T1000 (cell line): ENCODE measurements at regions not wholly inside any gene's neighbourhood (a gene's known extent, or its start where the extent isn't known, plus 50 kb on each side); places are given as distances from the start of the nearest gene placed in this dataset.
A peak's percentile ranks its signal among the peaks of the same experiment; 100 is the strongest.
"Not testable (repeated sequence)": the region's sequence is repeated elsewhere in the genome, so short reads cannot be mapped to it uniquely, and the experiment has no call there.

ENCODE experiments used
- DNase-seq: peaks from one replicate; lab custom pipeline; 2025; ENCODE audit warnings: mixed read lengths; lab: John Stamatoyannopoulos, UW

DNA sequence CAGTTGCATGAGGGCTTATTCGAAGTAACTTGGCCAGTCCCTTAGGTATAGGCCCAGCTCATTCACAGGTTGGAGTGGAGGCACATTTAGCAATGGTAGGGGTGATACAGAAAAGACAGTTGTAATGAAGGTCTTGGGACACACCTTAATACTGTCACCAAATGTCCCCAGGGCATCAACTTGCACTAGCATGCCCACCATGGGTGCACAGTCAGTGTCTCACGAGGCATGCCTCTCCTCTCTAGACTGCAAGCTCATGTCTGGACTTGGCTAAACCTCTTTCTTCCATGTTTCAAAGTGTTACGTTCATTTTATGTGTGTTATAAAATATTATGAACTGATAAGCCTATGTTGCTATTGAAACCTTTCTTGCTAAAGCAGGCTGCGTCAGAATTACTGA is 124.0 kb upstream of the ECI2 start:
- no peak for DNase-seq

DNA sequence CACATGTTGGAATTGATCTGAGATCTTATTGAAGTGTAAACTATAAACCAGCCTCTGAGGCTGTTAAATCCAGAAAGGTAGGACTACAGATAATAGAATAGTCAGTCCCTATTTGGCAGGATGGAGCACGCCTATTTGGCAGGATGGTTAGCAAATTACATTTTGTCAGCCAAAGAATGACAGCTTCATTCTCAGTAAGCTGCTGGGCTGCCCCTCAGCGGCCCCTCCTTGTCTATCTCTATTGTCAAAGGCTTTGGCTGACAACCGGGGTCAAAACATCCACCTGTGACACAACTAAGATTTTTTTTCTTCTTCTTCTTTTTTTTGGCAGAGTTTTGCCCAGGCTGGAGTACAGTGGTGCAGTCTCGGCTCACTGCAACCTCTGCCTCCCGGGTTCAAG is 123.4 kb upstream of the ECI2 start:
- DNase-seq = no peak

DNA sequence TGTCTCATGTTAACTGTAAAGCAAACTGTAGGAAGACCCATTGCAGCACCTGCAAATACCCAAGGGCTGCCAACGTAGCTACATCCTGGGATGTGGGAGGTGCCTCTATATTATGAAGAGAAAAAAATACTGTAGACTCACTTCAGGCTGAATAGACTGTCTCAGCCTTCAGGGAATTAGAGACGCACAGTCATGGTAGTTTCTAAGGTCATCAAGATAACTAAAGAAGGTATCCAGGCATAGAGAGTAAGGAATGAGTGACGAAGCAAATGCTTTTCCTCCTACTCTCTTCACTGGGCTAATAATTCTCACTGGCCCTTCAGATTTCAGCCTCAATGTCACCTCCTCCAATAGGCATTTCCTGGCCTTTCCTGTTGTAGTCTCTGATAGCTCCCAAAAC is 121.6 kb upstream of the ECI2 start:
- no peak for DNase-seq

DNA sequence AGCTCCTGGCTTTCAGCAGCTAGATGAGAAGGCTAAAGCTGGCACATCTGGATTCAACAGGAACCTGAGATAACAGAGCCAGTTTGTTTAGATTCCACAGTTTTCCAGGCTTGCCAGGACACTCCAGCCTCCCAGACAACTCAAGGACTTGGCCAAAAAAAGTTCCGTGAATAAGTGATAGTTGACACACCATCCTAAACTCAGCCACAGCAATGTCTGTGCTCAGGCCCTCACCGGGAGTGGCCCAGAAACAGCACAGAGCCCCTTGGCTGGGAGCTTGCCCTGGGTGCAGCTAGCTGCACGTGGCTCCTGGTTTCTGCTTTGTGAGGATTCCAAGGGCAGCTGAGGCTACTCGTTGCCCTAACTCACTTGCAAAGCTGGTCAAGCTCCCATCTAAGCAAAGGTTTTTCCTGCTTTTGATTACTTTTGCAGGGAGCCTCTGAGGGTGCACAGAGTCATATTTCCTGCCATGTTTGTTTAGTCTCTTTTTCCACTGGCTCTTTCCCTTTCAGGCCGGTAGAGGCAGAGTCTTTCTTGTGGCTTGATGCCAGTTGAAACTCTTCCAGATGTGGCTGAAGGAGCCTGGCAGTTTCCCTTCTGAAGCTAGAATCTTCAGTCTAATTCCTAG is 118.3 kb upstream of the ECI2 start:
- DNase-seq = no peak

DNA sequence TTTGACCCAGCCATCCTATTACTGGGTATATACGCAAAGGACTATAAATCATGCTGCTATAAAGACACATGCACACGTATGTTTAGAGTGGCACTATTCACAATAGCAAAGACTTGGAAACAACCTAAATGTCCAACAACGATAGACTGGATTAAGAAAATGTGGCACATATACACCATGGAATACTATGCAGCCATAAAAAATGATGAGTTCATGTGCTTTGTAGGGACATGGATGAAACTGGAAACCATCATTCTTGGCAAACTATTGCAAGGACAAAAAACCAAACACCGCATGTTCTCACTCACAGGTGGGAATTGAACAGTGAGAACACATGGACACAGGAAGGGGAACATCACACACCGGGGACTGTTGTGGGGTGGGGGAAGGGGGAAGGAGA is 117.1 kb upstream of the ECI2 start:
- not testable (repeated sequence) for DNase-seq

DNA sequence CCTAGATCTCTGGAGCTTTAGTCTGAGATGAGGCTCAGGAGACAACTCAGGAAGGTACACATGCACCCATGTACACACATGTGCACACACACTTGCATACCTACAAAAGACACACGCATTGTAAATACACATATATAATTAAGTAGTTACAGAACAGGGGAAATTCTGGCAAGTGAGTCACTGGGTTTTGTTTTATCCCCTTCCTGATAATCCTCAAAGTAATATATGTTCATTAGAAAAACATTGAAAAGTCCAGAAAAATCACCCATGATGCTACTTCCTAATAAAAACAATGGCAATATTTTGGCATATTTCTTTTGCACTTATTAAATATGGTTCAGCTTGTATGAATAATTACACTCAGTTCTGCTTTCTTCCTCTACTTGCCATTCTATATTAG is 115.3 kb upstream of the ECI2 start:
- DNase-seq = no peak

- not testable (repeated sequence) for DNase-seq
These were observed 108.5 kb upstream of the ECI2 start for GRCh38 chr6:4243832-4244231.

DNA sequence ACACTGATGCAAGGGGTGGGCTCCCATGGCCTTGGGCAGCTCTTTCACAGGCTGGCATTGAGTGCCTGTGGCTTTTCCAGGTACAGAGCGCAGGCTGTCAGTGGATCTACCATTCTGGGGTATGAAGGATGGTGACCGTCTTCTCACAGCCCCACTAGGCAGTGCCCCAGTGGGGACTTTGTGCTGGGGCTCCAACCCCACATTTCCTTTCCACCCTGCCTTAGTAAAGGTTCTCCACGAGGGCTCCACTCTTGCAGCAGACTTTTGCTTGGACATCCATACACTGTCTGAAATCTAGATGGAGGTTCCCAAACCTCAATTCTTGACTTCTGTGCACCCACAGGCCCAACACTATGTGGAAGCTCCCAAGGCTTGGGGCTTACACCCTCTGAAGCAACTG is 107.9 kb upstream of the ECI2 start:
- DNase-seq = no peak

GRCh38 chr6:4242601-4243000 is 107.2 kb upstream of the ECI2 start:
- DNase-seq = no peak

- DNase-seq = no peak
These were observed 104.8 kb upstream of the ECI2 start for GRCh38 chr6:4240148-4240547.

GRCh38 chr6:4225161-4225872 is 89.9 kb upstream of the ECI2 start:
- no peak for DNase-seq

GRCh38 chr6:4224067-4224978 is 88.9 kb upstream of the ECI2 start:
- peak; percentile 17 for DNase-seq

- no peak for DNase-seq
These were observed 85.2 kb upstream of the ECI2 start for GRCh38 chr6:4220558-4220957.

GRCh38 chr6:4218619-4219317 is 83.4 kb upstream of the ECI2 start:
- not testable (repeated sequence) for DNase-seq

DNA sequence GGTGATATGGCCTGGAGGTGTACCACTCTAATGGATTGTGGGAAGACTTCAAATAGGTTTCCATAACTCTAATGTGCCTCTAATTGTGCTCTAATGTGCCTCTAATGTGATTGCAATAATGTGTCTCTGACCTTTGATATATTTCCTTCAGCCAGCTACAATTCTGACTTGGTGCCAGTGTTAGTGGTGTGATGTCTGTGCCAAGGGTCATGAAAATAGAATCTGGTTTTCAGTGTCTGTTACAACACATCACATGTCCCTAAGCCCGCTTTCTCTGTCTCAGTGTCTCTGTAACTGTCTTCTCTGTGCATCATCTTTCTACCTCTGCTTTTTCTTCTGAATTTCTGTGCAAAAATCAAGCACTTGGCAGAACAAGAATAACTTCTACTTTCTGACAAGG is 77.2 kb upstream of the ECI2 start:
- no peak for DNase-seq

DNA sequence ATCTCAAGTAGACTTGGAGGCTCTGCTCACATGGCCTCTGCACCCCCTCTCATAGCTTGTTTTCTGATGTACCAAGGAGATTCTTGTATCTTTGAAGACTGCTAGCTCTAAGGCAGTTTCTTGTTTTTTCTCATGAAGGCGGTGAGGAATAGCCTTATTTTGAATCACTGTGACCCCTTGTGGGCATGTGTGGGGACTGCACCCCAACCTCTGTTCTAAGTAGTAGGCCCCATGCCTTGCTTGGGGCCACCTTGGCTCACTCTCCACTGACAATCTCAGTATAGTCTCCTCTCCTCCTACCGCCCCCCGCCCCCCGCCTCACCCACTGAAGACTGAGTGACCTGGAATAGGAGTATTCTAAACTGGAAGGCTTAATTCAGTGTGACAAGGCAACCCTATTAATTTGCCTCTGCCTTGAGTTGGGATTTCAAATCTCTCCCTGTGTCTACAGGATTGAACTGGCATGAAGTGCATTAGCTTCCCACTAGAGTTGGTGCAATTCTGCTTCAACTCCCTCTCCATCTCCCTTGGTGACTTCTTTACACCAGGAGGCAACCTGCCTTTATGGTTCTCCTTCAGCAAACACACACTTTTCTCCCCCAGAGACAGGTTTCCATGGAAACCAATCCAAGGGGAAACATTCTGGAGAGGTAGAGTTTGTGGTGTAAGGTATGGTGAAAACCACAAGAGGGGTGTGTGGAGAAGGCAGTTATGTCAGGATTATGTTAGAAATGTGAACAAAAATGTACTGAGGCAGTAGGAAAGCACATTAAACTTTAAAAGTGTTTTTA is 75.4 kb upstream of the ECI2 start:
- DNase-seq = peak; percentile 28

DNA sequence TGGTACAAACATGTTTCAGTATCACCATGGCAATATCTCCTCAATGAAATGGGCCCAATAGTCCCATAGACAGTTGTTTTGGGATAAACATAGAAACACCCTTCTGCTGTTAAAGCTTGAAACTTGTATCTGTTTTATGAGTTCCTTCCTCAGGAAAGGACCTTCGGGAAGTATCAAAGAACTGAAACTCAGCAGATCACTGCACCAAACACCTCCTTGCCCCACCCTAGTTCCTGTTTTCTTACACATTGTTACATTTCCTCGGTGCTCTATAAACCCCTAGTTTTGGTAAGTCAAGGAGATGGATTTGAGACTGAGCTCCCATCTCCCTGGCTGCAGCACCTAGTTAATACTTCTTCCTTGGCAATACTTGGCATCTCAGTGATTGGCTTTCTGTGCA is 73.8 kb upstream of the ECI2 start:
- no peak for DNase-seq

GRCh38 chr6:4208158-4208557 is 72.8 kb upstream of the ECI2 start:
- no peak for DNase-seq

DNA sequence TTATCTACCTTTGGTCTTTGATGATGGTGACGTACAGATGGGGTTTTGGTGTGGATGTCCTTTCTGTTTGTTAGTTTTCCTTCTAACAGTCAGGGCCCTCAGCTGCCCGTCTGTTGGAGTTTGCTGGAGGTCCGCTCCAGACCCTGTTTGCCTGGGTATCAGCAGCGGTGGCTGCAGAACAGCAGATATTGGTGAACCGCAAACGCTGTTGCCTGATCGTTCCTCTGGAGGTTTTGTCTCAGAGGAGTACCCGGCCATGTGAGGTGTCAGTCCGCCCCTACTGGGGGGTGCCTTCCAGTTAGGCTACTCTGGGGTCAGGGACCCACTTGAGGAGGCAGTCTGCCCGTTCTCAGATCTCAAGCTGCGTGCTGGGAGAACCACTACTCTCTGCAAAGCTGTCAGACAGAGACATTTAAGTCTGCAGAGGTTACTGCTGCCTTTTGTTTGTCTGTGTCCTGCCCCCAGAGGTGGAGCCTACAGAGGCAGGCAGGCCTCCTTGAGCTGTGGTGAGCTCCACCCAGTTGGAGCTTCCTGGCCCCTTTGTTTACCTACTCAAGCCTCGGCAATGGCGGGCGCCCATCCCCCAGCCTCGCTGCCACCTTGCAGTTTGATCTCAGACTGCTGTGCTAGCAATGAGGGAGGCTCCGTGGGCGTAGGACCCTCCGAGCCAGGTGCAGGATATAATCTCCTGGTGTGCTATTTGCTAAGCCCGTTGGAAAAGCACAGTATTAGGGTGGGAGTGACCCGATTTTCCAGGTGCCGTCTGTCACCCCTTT is 68.5 kb upstream of the ECI2 start:
- DNase-seq = not testable (repeated sequence)

GRCh38 chr6:4192627-4193026 is 57.3 kb upstream of the ECI2 start:
- DNase-seq = no peak

- no peak for DNase-seq
These were observed 56.8 kb upstream of the ECI2 start for GRCh38 chr6:4192173-4192572.
